Activated CD4-positive, alpha-beta T cell treated with anti-CD3 and anti-CD28 coated beads, Interleukin-2, amount 50 U/mL, for 4 hours (primary cell): ENCODE measurements at regions not wholly inside any gene's neighbourhood (a gene's known extent, or its start where the extent isn't known, plus 50 kb on each side); places are given as distances from the start of the nearest gene placed in this dataset.
A peak's percentile ranks its signal among the peaks of the same experiment; 100 is the strongest.
"Not testable (repeated sequence)": the region's sequence is repeated elsewhere in the genome, so short reads cannot be mapped to it uniquely, and the experiment has no call there.

Source experiments
- DNase-seq, 2 experiments: peaks; one replicate each; pipeline ENCODE4 v3.0.0-alpha.2; 2020

DNA sequence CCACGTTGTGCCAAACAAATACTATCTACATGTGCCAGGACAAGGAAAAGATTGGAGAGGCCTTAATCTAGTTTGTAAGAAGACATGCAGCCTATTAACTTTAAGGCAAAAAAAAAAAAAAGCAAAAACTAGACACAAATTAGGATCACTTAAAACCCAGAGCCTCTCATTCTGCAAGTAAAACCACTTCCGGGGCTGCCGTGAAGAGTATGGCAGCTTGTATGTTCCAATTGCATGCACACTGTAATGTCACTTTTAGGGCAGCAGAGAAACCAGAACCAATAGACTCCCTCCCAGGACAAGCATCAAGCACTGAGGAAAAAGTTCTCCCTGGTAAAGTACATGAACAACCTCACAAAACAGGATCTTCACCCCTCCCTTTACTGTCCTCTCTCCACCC, 70.6 kb downstream of the RSL24D1 start:
- DNase-seq, result no peak

GRCh38 chr15:55124616-55125015, 72.1 kb downstream of the RSL24D1 start:
- no peak for DNase-seq

DNA sequence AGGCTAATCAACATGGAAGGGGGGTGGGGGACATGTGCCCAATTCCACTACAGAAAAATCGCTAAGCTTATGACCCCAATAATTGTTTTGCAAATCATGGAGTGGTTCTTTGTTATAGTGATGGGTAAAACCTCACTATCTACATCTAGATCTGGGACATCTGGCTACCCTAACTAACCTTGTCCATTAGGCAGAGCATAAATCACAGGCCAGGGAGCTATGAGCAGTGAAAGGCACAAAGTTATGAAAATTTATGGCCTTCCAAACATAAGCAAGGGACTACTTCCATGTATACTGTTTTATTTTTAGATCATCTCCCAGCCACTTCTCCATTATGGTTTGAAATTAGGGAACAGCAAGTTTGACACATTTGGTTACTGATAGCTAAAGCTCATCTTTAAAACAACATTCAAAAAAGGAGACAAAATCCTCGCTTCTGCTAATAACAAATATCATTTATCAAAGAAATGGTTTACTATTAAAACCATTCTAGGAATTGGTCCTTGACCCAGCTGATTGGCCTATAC, 78.3 kb downstream of the RSL24D1 start:
- no peak for DNase-seq

- DNase-seq, result no peak
Observed at GRCh38 chr15:55116636-55117035, 80.1 kb downstream of the RSL24D1 start.

DNA sequence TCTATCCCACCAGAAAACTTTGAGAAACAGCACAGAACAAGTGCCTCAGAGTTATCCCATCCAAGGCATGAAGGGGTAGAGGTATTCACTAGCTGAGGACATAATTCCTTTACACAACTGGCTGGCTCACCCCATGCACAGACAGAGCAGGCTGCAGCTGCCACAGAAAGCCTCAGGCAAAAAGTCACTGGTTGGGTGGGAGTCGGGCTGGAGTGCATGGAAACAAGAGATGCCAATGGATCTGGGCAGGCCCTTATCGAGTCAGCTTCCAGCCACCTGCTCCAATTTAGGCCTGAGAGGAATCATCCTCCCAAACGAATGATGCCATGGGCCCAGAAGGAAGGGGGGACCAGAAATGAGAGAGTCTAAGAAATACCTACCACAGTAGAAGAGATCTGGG, 83.0 kb downstream of the RSL24D1 start:
- DNase-seq, result no peak

GRCh38 chr15:55112706-55113105, 84.0 kb downstream of the RSL24D1 start:
- no peak for DNase-seq

DNA sequence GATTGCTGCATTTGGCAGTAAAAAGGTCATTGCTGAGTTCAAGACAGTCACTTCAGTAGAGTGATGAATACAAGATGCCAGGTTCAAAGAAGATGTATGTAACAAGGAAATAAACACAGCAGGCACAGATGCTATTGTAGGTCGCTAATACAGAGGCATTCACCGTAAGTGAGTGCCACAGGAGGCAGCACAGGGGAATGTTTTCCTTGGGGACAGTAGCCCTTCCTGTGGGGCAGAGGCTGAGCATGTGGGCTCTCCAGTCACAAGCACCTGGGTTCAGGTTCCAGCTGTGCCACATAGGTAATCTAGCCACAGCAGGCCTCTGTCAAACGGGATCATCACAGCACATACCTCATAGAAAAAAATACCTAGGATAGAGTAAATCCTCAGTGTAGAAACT, 86.3 kb downstream of the RSL24D1 start:
- no peak for DNase-seq

DNA sequence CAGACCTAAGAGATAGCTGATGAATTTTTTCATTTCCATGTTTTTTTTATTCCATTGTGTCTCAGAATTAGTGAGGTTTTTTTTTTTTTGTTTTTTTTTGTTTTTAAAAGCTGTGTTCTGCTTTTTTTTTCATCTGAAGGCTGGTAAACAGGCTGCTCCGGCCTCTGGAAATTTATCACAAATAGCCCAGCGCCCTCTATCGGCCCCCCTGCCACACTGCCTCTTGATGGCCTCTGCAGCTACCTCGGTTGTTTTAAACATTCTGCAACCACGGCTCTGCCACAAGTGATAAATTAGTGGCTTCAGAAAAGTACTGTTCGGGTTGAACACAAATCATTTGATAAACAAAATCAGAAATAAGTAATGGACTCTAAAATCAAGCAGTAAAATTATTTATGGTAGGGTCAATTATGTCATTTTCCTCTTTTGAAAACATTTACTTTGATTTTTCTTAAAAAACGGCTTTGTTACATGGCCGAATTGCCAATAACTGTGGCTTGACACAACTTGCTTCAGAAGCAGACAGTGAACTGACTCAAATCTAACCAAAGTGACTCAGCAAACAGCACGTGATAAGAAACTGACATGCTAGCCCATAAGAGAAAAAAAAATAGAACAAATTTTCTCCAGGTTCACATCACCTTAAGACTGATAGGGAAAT, 87.8 kb downstream of the RSL24D1 start:
- peak; percentile 15 to 30 for DNase-seq

DNA sequence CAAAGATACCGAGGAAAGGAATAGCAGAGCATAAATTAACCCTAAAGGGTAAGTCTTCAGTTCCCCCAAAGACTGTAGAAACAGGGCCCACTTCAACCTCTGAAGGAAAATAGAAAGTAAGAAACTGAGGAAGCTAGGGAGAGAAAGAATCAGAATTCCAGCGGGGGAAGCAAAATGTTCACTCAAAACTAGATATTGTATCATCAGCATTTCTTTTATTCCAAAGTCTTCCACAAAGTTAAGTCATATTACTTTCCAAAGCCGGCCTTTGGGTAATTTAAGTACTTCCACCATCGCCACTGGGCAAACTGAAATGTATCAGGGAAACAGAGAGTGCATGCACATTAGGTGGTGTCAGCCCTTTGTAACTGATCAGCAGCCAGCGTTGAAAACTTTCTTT, 88.3 kb downstream of the RSL24D1 start:
- DNase-seq, result no peak

DNA sequence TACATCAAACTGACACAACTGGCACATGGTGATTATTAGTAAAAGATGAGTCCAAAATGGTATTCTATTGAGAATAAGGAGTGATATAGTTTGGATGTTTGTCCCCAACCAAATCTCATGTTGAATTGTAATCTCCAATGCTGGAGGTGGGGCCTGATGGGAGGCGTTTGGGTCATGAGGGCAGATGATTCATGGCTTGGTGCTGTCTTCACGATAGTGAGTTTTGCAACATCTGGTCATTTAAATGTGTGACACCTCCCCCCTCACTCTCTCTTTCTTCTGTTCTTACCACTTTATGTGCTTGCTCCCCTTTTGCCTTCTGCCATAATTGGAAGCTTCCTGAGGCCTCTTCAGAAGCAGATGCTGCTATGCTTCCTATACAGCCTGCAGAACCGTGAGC, 90.6 kb downstream of the RSL24D1 start:
- DNase-seq, result no peak

GRCh38 chr15:55094136-55094535, 102.6 kb downstream of the RSL24D1 start:
- DNase-seq, result no peak

- no peak for DNase-seq
Observed at GRCh38 chr15:55088207-55088606, 108.5 kb downstream of the RSL24D1 start.

DNA sequence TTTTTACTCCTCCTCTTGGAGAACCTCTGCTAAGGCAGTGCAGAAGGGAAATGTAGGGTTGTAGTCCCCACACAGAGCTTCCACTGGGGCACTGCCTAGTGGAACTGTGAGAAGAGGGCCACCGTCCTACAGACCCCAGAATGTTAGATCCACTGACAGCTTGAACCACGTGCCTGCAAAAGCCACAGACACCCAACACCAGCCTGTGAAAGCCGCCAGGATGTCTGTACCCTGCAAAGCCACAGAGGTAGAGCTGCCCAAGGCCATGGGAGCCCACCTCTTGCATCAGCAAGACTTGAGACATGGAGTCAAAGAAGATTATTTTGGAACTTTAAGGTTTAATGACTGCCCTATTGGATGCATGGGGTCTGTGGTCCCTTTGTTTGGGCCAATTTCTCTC, 112.1 kb downstream of the RSL24D1 start:
- DNase-seq, result no peak

DNA sequence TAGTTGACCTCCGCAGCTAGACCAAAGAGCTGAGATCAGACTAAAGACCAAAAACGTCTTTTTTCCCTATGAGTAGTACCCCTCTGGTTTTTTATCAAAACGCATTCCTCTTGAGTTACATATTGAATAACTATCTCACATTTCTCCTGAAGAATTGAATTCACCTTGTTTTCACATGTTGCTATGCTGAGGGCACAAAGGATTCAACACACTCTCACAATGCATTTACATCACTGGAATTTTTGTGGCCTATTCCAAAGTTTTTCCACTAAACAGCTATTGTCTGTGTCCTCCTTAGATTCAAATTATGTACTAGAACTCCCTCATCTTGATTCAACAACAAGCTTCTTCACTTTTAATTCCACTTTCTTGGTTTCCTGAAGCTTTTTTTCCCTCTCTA, 112.5 kb downstream of the RSL24D1 start:
- DNase-seq, result no peak

- not testable (repeated sequence) for DNase-seq
Observed at GRCh38 chr15:55077052-55077451, 119.7 kb downstream of the RSL24D1 start.

DNA sequence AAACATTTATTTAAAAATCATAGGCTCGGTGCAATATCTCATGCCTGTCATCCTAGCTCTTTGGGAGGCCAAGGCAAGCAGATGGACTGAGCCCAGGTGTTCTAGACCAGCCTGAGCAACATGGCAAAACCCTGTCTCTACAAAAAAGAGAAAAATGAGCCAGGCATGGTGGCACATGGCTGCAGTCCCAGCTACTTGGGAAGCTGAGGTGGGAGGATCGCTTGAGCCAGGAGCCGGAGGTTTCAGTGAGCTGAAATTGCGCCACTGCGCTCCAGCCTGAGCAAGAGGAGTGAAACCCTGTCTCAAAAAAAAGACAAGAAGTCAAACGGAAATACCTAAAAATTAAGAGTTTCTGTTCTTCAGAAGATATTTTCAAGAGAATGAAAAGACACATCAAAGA, 122.3 kb downstream of the RSL24D1 start:
- no peak for DNase-seq

DNA sequence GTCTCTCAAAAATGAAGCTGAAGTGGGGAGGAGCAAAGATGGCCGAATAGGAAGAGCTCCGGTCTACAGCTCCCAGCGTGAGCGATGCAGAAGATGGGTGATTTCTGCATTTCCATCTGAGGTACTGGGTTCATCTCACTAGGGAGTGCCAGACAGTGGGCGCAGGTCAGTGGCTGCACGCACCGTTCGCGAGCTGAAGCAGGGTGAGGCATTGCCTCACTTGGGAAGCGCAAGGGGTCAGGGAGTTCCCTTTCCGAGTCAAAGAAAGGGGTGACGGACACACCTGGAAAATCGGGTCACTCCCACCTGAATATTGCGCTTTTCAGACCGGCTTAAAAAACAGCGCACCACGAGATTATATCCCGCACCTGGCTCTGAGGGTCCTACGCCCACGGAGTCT, 132.8 kb downstream of the RSL24D1 start:
- DNase-seq, result not testable (repeated sequence)

GRCh38 chr15:55060836-55061235, 135.9 kb downstream of the RSL24D1 start:
- no peak for DNase-seq

DNA sequence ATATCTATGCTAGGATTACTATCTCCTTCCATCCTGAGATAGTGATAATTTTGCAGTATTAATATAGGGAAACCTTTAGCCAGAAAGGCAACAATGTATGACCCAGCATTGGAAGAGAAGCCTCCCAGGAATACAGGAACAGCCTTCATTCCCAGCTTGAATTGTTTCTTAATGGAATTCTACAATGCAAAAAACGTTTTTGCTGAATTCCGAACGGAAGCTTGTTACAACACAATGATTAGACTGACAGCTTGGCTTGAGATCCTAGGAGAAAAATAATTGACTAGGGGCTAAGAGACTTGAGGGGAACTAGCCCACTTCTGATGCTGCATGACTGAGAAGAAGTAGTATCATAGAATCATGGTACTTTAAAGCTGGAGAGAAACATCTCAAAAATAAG, 140.2 kb downstream of the RSL24D1 start:
- DNase-seq, result no peak

GRCh38 chr15:55044162-55044561, 152.6 kb downstream of the RSL24D1 start:
- no peak for DNase-seq

DNA sequence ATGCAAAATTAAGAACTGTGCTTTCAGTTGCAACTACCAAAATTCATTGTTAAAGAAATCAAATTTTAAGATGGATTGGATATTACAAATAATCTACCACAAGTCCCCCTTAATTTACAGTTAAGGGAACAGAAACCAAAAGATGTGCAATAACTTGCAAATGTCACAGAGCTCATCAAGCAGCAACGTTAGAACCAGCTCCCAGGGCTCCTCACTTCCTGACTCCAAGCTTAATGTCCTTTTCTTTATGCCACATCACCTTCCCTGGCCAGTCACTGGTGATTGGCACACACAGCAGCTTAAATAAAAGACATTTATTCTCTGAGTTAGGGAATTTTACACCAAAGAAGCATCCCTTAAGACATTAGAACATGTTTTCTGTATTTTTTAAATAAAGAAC, 159.7 kb downstream of the RSL24D1 start:
- no peak for DNase-seq

DNA sequence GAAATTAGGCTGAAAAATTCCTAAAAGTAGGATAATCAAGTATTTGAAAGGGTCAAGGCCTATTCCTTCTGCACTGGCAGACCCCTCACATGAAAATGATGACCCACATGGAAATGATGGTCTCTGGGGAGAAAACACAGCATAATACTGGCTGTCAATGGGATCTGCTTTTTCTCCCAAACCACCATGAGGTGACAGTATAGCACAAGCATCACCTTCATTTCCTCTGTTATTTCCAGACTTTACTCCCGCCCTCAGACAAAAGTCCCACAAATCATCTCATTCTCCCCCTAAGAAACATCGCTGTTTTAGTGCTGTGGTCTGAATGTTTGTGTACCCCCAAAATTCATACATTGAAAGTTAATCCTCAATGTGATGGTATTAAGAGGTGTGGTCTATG, 161.0 kb downstream of the RSL24D1 start:
- DNase-seq, result no peak

DNA sequence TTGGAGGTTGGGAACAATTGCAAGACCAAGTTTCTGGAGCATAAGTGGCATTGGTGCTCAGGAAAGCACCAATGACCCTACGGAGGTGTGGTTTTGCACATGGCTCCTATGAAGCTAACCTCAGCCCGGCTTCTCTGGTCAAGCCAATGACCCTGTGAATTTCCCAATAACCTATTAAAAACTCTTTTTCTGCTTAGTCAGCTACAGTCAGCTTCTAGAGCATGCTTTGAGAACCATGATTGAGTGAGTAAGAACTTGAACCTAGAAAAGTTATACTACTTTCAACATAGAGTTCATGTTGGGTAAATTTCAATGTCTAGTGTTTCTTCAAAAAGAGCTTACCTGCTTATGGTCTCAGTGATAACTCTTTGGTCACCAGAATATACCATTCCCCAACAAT, 163.2 kb downstream of the RSL24D1 start:
- no peak for DNase-seq

GRCh38 chr15:55031727-55032126, 165.0 kb downstream of the RSL24D1 start:
- no peak for DNase-seq

DNA sequence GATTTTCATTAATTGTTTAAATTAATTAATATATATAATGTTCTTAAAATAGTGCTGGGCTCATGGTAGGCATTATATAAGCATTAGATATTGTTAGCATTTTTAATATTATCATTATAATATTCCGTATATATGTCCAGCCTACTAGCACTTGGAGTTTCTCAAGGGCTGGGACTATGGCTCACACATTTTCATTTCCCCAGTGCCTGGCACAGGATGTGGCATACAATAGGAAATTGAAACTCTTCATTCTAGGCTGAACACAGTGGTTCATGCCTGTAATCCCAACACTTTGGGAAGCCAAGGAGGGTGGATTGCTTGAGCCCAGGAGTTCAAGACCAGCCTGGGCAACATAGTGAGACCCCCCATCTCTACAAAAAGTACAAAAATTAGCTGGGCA, 170.4 kb downstream of the RSL24D1 start:
- no peak for DNase-seq
